WTC11 (cell line): ENCODE measurements at regions not wholly inside any gene's neighbourhood (a gene's known extent, or its start where the extent isn't known, plus 50 kb on each side); places are given as distances from the start of the nearest gene placed in this dataset.

ENCODE experiments used
- FOXP1 ChIP-seq: sonication (generic); formaldehyde crosslinking; IDR thresholded peaks from 2 replicates; pipeline ENCODE4 v1.8.0; 2022; ENCODE audit warnings: missing genetic modification reagents, mild to moderate bottlenecking, moderate library complexity, borderline replicate concordance
- IRF2 ChIP-seq: sonication (generic); formaldehyde crosslinking; IDR thresholded peaks from 2 replicates; pipeline ENCODE4 v1.8.0; 2022; ENCODE audit warnings: low read depth, missing genetic modification reagents, borderline replicate concordance
- JUN ChIP-seq: sonication (generic); formaldehyde crosslinking; IDR thresholded peaks from 2 replicates; pipeline ENCODE4 v1.8.0; 2023; ENCODE audit warnings: mild to moderate bottlenecking, missing genetic modification reagents
- MXD4 ChIP-seq: fragments of 250-450 bp; sonication (Bioruptor Pico); IDR thresholded peaks from 2 replicates; pipeline ENCODE4 v1.8.0; 2021; ENCODE audit warnings: mild to moderate bottlenecking, moderate library complexity, borderline replicate concordance
- ZNF671 ChIP-seq: fragments of 250-450 bp; sonication (Bioruptor Pico); IDR thresholded peaks from 2 replicates; pipeline ENCODE4 v1.8.0; 2021; ENCODE audit warnings: mild to moderate bottlenecking
- TF ChIP-seq, protein P1 (sequence below): sonication (generic); formaldehyde crosslinking; IDR thresholded peaks from 2 replicates; pipeline ENCODE4 v1.8.0; 2022; ENCODE audit warnings: mild to moderate bottlenecking, missing genetic modification reagents
- TF ChIP-seq, protein P2 (sequence below): fragments of 200-600 bp; IDR thresholded peaks from 2 replicates; pipeline ENCODE4 v1.8.0; 2022; ENCODE audit warnings: antibody characterized with exemption
- TF ChIP-seq, protein P3 (sequence below): sonication (generic); formaldehyde crosslinking; IDR thresholded peaks from 2 replicates; pipeline ENCODE4 v1.8.1; 2022; ENCODE audit warnings: mild to moderate bottlenecking, missing genetic modification reagents, moderate library complexity, borderline replicate concordance
- TF ChIP-seq, protein P4 (sequence below): fragments of 250-450 bp; sonication (Bioruptor Pico); conservative IDR thresholded peaks from 2 replicates; pipeline ENCODE4 v1.9.0; 2021; ENCODE audit warnings: mild to moderate bottlenecking
- TF ChIP-seq, protein P5 (sequence below): sonication (generic); formaldehyde crosslinking; IDR thresholded peaks from 2 replicates; pipeline ENCODE4 v1.8.1; 2022; ENCODE audit warnings: low read depth, mild to moderate bottlenecking, moderate library complexity, missing genetic modification reagents, borderline replicate concordance
- TF ChIP-seq, protein P6 (sequence below): sonication (generic); formaldehyde crosslinking; IDR thresholded peaks from 2 replicates; pipeline ENCODE4 v1.8.1; 2022; ENCODE audit warnings: mild to moderate bottlenecking, moderate library complexity, missing genetic modification reagents

DNA sequence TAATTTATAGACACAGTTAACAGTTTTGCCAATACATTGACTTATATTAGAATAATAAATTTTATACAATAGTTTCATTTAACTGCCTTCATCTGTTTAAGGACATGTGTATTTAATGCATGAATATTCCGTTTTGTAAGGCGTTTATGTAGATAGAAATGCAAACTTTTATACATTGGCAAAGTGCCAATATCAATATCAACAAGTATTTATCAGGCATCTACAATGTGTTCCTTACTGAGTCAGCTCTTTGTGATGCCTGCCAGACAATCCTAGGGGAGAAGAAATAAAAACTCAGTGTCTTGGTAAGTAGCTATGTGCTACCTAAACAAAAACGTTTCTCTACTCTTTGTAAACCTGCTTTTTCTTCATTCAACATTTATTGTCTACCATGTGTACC lies 1142.2 kb downstream of the C4orf33 start:
- TF ChIP-seq, protein P1, sequence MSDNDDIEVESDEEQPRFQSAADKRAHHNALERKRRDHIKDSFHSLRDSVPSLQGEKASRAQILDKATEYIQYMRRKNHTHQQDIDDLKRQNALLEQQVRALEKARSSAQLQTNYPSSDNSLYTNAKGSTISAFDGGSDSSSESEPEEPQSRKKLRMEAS (CRISPR knock-in tag): no peak
- TF ChIP-seq, protein P2, sequence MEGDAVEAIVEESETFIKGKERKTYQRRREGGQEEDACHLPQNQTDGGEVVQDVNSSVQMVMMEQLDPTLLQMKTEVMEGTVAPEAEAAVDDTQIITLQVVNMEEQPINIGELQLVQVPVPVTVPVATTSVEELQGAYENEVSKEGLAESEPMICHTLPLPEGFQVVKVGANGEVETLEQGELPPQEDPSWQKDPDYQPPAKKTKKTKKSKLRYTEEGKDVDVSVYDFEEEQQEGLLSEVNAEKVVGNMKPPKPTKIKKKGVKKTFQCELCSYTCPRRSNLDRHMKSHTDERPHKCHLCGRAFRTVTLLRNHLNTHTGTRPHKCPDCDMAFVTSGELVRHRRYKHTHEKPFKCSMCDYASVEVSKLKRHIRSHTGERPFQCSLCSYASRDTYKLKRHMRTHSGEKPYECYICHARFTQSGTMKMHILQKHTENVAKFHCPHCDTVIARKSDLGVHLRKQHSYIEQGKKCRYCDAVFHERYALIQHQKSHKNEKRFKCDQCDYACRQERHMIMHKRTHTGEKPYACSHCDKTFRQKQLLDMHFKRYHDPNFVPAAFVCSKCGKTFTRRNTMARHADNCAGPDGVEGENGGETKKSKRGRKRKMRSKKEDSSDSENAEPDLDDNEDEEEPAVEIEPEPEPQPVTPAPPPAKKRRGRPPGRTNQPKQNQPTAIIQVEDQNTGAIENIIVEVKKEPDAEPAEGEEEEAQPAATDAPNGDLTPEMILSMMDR: no peak
- no peak for TF ChIP-seq JUN (CRISPR knock-in tag)
- TF ChIP-seq IRF2: no peak
- TF ChIP-seq FOXP1 (CRISPR knock-in tag): no peak
- TF ChIP-seq MXD4 (CRISPR knock-in tag): no peak
- TF ChIP-seq, protein P3, sequence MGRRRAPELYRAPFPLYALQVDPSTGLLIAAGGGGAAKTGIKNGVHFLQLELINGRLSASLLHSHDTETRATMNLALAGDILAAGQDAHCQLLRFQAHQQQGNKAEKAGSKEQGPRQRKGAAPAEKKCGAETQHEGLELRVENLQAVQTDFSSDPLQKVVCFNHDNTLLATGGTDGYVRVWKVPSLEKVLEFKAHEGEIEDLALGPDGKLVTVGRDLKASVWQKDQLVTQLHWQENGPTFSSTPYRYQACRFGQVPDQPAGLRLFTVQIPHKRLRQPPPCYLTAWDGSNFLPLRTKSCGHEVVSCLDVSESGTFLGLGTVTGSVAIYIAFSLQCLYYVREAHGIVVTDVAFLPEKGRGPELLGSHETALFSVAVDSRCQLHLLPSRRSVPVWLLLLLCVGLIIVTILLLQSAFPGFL: no peak
- no peak for TF ChIP-seq ZNF671 (CRISPR knock-in tag)
- TF ChIP-seq, protein P4, sequence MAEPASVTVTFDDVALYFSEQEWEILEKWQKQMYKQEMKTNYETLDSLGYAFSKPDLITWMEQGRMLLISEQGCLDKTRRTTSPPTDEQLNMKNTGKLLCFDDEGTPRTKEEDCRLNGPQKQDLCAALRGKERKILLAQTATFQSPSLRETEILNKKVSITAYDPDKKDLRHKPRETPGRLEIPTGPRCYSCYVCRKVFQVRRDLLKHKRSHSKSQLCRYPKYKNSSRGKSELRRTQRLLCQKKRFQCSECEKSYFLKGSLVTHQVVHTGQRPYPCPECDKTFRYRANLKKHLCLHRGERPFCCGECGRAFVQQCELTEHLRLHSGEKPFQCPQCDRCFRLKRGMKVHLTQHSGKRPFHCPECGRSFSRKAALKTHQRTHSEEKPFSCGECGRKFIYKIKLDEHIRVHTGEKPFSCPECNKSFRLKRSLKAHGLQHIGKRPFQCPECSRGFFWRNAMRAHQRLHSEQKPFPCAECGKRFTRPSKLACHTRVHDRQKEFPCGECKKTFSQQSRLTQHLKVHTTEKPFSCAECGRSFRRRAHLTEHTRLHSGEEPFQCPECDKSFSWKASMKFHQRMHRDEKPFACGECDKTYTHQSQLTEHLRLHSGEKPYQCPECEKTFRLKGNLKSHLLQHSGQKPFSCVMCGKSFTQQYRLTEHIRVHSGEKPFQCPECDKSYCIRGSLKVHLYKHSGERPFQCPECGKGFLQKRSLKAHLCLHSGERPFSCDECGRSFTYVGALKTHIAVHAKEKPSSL: no peak
- TF ChIP-seq, protein P5, sequence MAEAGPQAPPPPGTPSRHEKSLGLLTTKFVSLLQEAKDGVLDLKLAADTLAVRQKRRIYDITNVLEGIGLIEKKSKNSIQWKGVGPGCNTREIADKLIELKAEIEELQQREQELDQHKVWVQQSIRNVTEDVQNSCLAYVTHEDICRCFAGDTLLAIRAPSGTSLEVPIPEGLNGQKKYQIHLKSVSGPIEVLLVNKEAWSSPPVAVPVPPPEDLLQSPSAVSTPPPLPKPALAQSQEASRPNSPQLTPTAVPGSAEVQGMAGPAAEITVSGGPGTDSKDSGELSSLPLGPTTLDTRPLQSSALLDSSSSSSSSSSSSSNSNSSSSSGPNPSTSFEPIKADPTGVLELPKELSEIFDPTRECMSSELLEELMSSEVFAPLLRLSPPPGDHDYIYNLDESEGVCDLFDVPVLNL (CRISPR knock-in tag): no peak
- TF ChIP-seq, protein P6, sequence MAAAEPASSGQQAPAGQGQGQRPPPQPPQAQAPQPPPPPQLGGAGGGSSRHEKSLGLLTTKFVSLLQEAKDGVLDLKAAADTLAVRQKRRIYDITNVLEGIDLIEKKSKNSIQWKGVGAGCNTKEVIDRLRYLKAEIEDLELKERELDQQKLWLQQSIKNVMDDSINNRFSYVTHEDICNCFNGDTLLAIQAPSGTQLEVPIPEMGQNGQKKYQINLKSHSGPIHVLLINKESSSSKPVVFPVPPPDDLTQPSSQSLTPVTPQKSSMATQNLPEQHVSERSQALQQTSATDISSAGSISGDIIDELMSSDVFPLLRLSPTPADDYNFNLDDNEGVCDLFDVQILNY (CRISPR knock-in tag): no peak
